GM12878 (cell line): ENCODE measurements at regions not wholly inside any gene's neighbourhood (a gene's known extent, or its start where the extent isn't known, plus 50 kb on each side); places are given as distances from the start of the nearest gene placed in this dataset.

Source experiments
- ATAC-seq: fragments of 200-7000 bp; cut with Tn5 transposase; 3 replicates; pipeline ENCODE4 v1.9.1; 2020; ENCODE audit warnings: mild to moderate bottlenecking, moderate library complexity
- BruUV-seq: library from RNA; stranded (reverse); fragments of 400-500 nt; replicated peaks from 2 replicates; lab custom pipeline; 2021; lab: Mats Ljungman, UMichigan
- CTCF ChIA-PET: fragments of 300-600 bp; sonication (Branson Sonifier 250); formaldehyde crosslinking; extraction: SDS; loops from one replicate; lab custom pipeline; 2021; ENCODE audit warnings: inconsistent platforms; lab: Yijun Ruan, JAX
- POLR2A ChIA-PET: fragments of 350-600 bp; formaldehyde crosslinking; extraction: SDS; loops from one replicate; lab custom pipeline; 2021; ENCODE audit warnings: inconsistent platforms; lab: Charles Lee
- RAD21 ChIA-PET: fragments of 300-600 bp; sonication (Branson Sonifier 250); formaldehyde crosslinking; loops from one replicate; lab custom pipeline; 2023; ENCODE audit warnings: antibody characterized with exemption; ENCODE audit not compliant: unreplicated experiment; lab: Charles Lee
- SMC1A ChIA-PET: fragments of 300-600 bp; sonication (Branson Sonifier 250); formaldehyde crosslinking; loops from one replicate; lab custom pipeline; 2023; ENCODE audit not compliant: unreplicated experiment, uncharacterized antibody; lab: Charles Lee
- DNase-seq: peaks from one replicate; pipeline ENCODE4 v3.0.0-alpha.2; 2011; ENCODE audit warnings: low read depth, low spot score
- FAIRE-seq: peaks from 3 replicates; lab custom pipeline; 2011; peaks lifted over from hg19 to GRCh38; lab: Jason Lieb, UNC
- H2AFZ ChIP-seq: 2 replicates; pipeline ENCODE4 v1.6.0; 2011; ENCODE audit warnings: low read depth, low read length, control low read depth; ENCODE audit not compliant: control insufficient read depth
- H3K27ac ChIP-seq: 2 replicates; pipeline ENCODE4 v1.5.1; 2011; ENCODE audit warnings: control low read depth; ENCODE audit not compliant: control insufficient read depth, insufficient read depth
- H3K27me3 ChIP-seq, 2 experiments: replicated peaks in 1 of 2; 2 replicates each; pipeline versions ENCODE4 v1.6.0 to v1.6.1; 2011; ENCODE audit warnings: low read length in 1 of 2; ENCODE audit not compliant: control insufficient read depth in 2 of 2, insufficient read depth in 2 of 2
- H3K36me3 ChIP-seq, 2 experiments: 2 replicates each; pipeline ENCODE4 v1.5.1; 2011; ENCODE audit warnings: low read length in 1 of 2; ENCODE audit not compliant: control insufficient read depth in 2 of 2, insufficient read depth in 2 of 2
- H3K4me1 ChIP-seq: 2 replicates; pipeline ENCODE4 v1.6.1; 2011; ENCODE audit warnings: mild to moderate bottlenecking, low read length, moderate library complexity, mixed read lengths; ENCODE audit not compliant: control insufficient read depth, insufficient read depth
- H3K4me2 ChIP-seq: 2 replicates; pipeline ENCODE4 v1.6.0; 2011; ENCODE audit warnings: control low read depth; ENCODE audit not compliant: control insufficient read depth, insufficient read depth
- H3K4me3 ChIP-seq: fragments of 200-600 bp; sonication (generic); 2 replicates; pipeline ENCODE4 v1.5.1; 2016
- H3K79me2 ChIP-seq: 2 replicates; pipeline ENCODE4 v1.6.0; 2011; ENCODE audit warnings: low read length; ENCODE audit not compliant: control insufficient read depth, insufficient read depth
- H3K9ac ChIP-seq: 2 replicates; pipeline ENCODE4 v1.8.0; 2011; ENCODE audit warnings: low read length, control low read depth, mixed read lengths; ENCODE audit not compliant: control insufficient read depth, insufficient read depth
- H3K9me3 ChIP-seq: replicated peaks from 3 replicates; pipeline ENCODE4 v1.5.1; 2011; ENCODE audit warnings: mild to moderate bottlenecking, low read length; ENCODE audit not compliant: control insufficient read depth, insufficient read depth
- H4K20me1 ChIP-seq: 2 replicates; pipeline ENCODE4 v1.6.0; 2011; ENCODE audit not compliant: control insufficient read depth, insufficient read depth
- ATF7 ChIP-seq: fragments of 450-650 bp; IDR thresholded peaks from 2 replicates; pipeline ENCODE4 v1.6.1; 2016; ENCODE audit warnings: low read depth, mild to moderate bottlenecking
- CEBPB ChIP-seq, 2 experiments: fragments of 150-350 bp in 1 of 2; IDR thresholded peaks; 2 replicates each; pipeline ENCODE4 v1.6.1; 2012 to 2014; ENCODE audit warnings: low read depth in 2 of 2, low read length in 2 of 2, borderline replicate concordance in 1 of 2, inconsistent platforms in 1 of 2
- CHD4 ChIP-seq: fragments of 200-600 bp; sonication (generic); IDR thresholded peaks from 2 replicates; pipeline ENCODE4 v1.6.1; 2016; ENCODE audit warnings: mild to moderate bottlenecking
- CREM ChIP-seq: IDR thresholded peaks from 2 replicates; pipeline ENCODE4 v1.6.1; 2014; ENCODE audit warnings: antibody characterized with exemption, low read depth
- EP300 ChIP-seq, 2 experiments: fragments of 150-350 bp in 1 of 2; IDR thresholded peaks; 2 replicates each; pipeline ENCODE4 v1.6.1; 2011 to 2012; ENCODE audit warnings: low read depth in 2 of 2, low read length in 2 of 2, borderline replicate concordance in 1 of 2, improper control_type of control experiment in 1 of 2, inconsistent platforms in 1 of 2; ENCODE audit not compliant: control insufficient read depth in 1 of 2
- ESRRA ChIP-seq: IDR thresholded peaks from 2 replicates; pipeline ENCODE4 v1.6.1; 2012; ENCODE audit warnings: mild to moderate bottlenecking, low read length, improper control_type of control experiment
- FOS ChIP-seq: IDR thresholded peaks from 3 replicates; pipeline ENCODE4 v1.6.1; 2011; ENCODE audit warnings: borderline replicate concordance; ENCODE audit not compliant: insufficient read length; ENCODE audit errors: extremely low read depth
- KLF5 ChIP-seq: fragments of 450-650 bp; IDR thresholded peaks from 2 replicates; pipeline ENCODE4 v1.6.1; 2014; ENCODE audit warnings: mild to moderate bottlenecking; ENCODE audit not compliant: partially characterized antibody
- MEF2A ChIP-seq: IDR thresholded peaks from 2 replicates; pipeline ENCODE4 v1.6.1; 2011; ENCODE audit warnings: low read depth, mild to moderate bottlenecking, low read length, moderate library complexity; ENCODE audit not compliant: insufficient read depth
- MEF2B ChIP-seq: fragments of 450-650 bp; IDR thresholded peaks from 2 replicates; pipeline ENCODE4 v1.6.1; 2018; ENCODE audit warnings: mild to moderate bottlenecking, moderate library complexity; ENCODE audit not compliant: partially characterized antibody, poor library complexity, severe bottlenecking
- SKIL ChIP-seq: fragments of 450-650 bp; IDR thresholded peaks from 2 replicates; pipeline ENCODE4 v1.6.1; 2017; ENCODE audit warnings: mild to moderate bottlenecking, low read depth, inconsistent platforms; ENCODE audit not compliant: poor library complexity, severe bottlenecking
- SMC3 ChIP-seq: IDR thresholded peaks from 2 replicates; pipeline ENCODE4 v1.6.1; 2011; ENCODE audit warnings: low read length, improper control_type of control experiment, borderline replicate concordance
- ZBTB40 ChIP-seq: fragments of 450-650 bp; IDR thresholded peaks from 2 replicates; pipeline ENCODE4 v1.6.1; 2016; ENCODE audit warnings: mild to moderate bottlenecking, moderate library complexity, borderline replicate concordance
- ZSCAN29 ChIP-seq: fragments of 450-650 bp; IDR thresholded peaks from 2 replicates; pipeline ENCODE4 v1.6.1; 2017; ENCODE audit warnings: mild to moderate bottlenecking, moderate library complexity
- WGBS: methylation state at CpG from one replicate; pipeline ENCODE4 v1.1.6; 2016; ENCODE audit warnings: low lambda C conversion rate; ENCODE audit not compliant: insufficient replicate concordance, insufficient coverage; ENCODE audit errors: missing lambda C conversion rate; 5-methylcytosine and 5-hydroxymethylcytosine counted together
- in situ Hi-C: fragments of 300-500 bp; cut with MboI; formaldehyde crosslinking; loops from 9 replicates; pipeline ENCODE4 v1.14.3; 2018; ENCODE audit warnings: mixed read lengths
- intact Hi-C: fragments of 100-400 bp; cut with micrococcal nuclease; formaldehyde crosslinking; loops from one replicate; pipeline ENCODE4 v1.14.2; 2022; ENCODE audit not compliant: unreplicated experiment

GRCh38 chr22:47564158-47564450 lies 801.7 kb downstream of the TBC1D22A start:
- H3K4me1 ChIP-seq, result no peaks in the 10 kb centered on the region
- POLR2A ChIA-PET, result no interaction called here
- no peak overlapping the region for H3K4me3 ChIP-seq
- no peaks in the 10 kb centered on the region for H3K36me3 ChIP-seq
- in situ Hi-C loops, result no loop called here
- FAIRE-seq (no peak), ATAC-seq (no peak), DNase-seq (no peak)
- SMC1A ChIA-PET, result no interaction called here
- no peak overlapping the region for H2AFZ ChIP-seq
- intact Hi-C loops, result no loop called here
- H3K9ac ChIP-seq, result no peak overlapping the region
- RAD21 ChIA-PET, result no interaction called here
- BruUV-seq, result no TSS peak
- TF ChIP-seq SKIL (no peak), MEF2B (no peak), CHD4 (no peak), ZBTB40 (no peak), FOS (no peak), SMC3 (no peak), CREM (no peak), ZSCAN29 (no peak), EP300 (IDR thresholded peaks at IDR 0.05; ENCODE audit: borderline replicate concordance in 1 of 2, control insufficient read depth in 1 of 2, low read depth in 2 of 2, low read length in 2 of 2) (no peak), MEF2A (no peak), CEBPB (IDR thresholded peaks at IDR 0.05; ENCODE audit: borderline replicate concordance in 1 of 2, low read depth in 2 of 2, low read length in 2 of 2) (no peak), KLF5 (no peak), ATF7 (no peak), ESRRA (no peak)
- CTCF ChIA-PET, result no interaction called here
- H4K20me1 ChIP-seq, result no peaks in the 10 kb centered on the region
- no peaks in the 10 kb centered on the region for H3K79me2 ChIP-seq
- WGBS, result 59% methylated on average over 12 of the region's 12 CpGs
- H3K27me3 ChIP-seq, result no peaks in the 10 kb centered on the region
- no peak overlapping the region for H3K4me2 ChIP-seq
- H3K27ac ChIP-seq, result no peak overlapping the region
- no peaks in the 10 kb centered on the region; the same call in 2 of the 3 replicates for H3K9me3 ChIP-seq
